ENCODE measurements at regions not wholly inside any gene's neighbourhood (a gene's known extent, or its start where the extent isn't known, plus 50 kb on each side); places are given as distances from the start of the nearest gene placed in this dataset.

DNA sequence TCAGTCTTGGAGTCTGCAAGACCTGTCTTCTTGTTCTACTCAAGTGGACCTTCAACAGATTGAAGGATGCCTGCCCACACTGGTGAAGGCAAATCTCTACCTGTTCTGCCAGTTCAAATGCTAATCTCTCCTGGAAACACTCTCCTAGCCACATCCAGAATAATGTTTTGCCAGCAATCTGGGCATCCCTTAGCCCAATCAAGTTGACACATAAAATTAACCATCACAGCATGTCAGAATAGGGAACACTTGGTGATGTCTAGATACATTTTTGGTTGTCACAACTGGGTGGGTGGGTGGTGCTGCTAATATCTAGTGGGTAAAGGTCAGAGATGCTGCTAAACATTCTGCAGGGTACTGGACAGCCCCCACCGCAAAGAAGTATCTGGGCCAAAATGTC lies 744.9 kb upstream of the SOX9 start:
- Histone ChIP-seq H3K4me1 (no peaks in the 10 kb centered on the region), H3K36me3 (no peaks in the 10 kb centered on the region), H3K4me3 (no peak overlapping the region), H3K9me3 (no peaks in the 10 kb centered on the region), H3K27me3 (no peaks in the 10 kb centered on the region), H3K27ac (no peak overlapping the region)
- no peak for DNase-seq (ENCODE audit: low spot score in 2 of 2)
- intact Hi-C loops (cut with DNase I): no loop called here
- TF ChIP-seq, protein P1, sequence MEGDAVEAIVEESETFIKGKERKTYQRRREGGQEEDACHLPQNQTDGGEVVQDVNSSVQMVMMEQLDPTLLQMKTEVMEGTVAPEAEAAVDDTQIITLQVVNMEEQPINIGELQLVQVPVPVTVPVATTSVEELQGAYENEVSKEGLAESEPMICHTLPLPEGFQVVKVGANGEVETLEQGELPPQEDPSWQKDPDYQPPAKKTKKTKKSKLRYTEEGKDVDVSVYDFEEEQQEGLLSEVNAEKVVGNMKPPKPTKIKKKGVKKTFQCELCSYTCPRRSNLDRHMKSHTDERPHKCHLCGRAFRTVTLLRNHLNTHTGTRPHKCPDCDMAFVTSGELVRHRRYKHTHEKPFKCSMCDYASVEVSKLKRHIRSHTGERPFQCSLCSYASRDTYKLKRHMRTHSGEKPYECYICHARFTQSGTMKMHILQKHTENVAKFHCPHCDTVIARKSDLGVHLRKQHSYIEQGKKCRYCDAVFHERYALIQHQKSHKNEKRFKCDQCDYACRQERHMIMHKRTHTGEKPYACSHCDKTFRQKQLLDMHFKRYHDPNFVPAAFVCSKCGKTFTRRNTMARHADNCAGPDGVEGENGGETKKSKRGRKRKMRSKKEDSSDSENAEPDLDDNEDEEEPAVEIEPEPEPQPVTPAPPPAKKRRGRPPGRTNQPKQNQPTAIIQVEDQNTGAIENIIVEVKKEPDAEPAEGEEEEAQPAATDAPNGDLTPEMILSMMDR (IDR thresholded peaks at IDR 0.05): no peak

GRCh38 chr17:71376933-71377332 lies 743.9 kb upstream of the SOX9 start:
- no peak overlapping the region for H3K4me3 ChIP-seq
- H3K4me1 ChIP-seq: no peaks in the 10 kb centered on the region
- DNase-seq (ENCODE audit: low spot score in 2 of 2): no peak
- TF ChIP-seq, protein P1 (IDR thresholded peaks at IDR 0.05): no peak
- no peaks in the 10 kb centered on the region for H3K36me3 ChIP-seq
- H3K27me3 ChIP-seq: no peaks in the 10 kb centered on the region
- no peak overlapping the region for H3K27ac ChIP-seq
- H3K9me3 ChIP-seq: no peaks in the 10 kb centered on the region
- intact Hi-C loops (cut with DNase I): no loop called here

DNA sequence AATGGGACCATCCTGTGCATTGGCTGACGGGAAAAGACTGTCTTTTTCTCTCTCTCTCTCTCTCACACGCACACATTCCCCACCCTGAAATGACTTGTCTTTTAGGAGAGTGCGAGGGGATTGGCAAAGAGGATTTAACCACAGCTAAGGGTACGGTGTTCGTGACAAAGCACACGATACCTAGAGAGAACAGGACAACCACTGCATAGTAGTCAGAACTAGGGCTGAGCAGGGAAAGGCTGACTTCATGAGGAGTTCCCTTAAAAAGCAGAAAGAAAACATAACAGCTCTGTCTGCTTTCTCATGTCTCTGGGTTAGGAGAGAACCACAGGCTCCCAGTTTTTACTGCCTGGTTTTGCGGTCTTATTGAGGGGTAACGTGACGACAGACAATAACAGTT lies 742.8 kb upstream of the SOX9 start:
- Histone ChIP-seq H3K4me3 (no peak overlapping the region), H3K4me1 (no peaks in the 10 kb centered on the region), H3K9me3 (no peaks in the 10 kb centered on the region), H3K36me3 (no peaks in the 10 kb centered on the region), H3K27ac (no peak overlapping the region), H3K27me3 (no peaks in the 10 kb centered on the region)
- TF ChIP-seq, protein P1 (IDR thresholded peaks at IDR 0.05): no peak
- DNase-seq (ENCODE audit: low spot score in 2 of 2): no peak
- intact Hi-C loops (cut with DNase I): no loop called here

DNA sequence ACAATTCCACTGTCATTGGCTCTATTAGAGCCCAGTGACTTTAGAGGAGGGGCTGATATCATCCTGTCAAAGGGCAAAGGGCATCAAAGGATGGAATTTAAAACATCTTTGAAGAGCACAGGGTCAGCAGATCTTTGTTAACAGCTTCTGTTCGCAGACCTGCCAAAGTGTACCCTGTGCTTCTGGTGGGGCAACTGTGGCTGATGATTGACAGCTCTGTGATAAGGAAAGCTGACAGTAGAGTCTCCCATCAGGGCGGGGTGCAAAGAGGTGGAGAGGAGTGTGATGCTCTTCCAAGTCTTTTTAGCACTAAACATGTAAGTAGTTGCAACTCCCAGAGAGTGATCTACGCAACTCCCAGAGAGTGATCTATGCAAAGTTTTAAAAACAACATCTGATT lies 742.1 kb upstream of the SOX9 start:
- DNase-seq (ENCODE audit: low spot score in 2 of 2): no peak
- Histone ChIP-seq H3K4me1 (no peaks in the 10 kb centered on the region), H3K27me3 (no peaks in the 10 kb centered on the region), H3K36me3 (no peaks in the 10 kb centered on the region), H3K9me3 (no peaks in the 10 kb centered on the region), H3K4me3 (no peak overlapping the region), H3K27ac (no peak overlapping the region)
- TF ChIP-seq, protein P1 (IDR thresholded peaks at IDR 0.05): no peak
- intact Hi-C loops (cut with DNase I): no loop called here

DNA sequence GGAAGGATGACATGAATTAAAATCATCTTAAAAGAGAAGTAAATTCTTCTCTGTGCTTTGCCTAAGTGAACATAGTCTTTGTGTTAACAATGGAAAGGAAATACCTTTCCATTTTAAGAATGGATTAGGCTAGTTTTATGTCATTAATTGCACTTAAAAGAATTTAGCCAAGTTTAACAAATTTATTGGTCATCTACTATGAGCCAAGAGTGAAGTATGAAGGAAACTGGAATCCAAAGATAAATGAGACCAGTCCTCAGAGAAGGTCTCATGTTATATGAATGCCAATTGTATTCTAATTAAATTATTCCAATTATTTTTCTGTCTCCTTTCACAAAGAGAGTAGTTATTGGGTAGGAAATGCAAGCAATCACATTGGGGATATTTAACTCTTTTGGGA lies 741.3 kb upstream of the SOX9 start:
- Histone ChIP-seq H3K9me3 (no peaks in the 10 kb centered on the region), H3K36me3 (no peaks in the 10 kb centered on the region), H3K4me1 (no peaks in the 10 kb centered on the region), H3K27me3 (no peaks in the 10 kb centered on the region), H3K4me3 (no peak overlapping the region), H3K27ac (no peak overlapping the region)
- TF ChIP-seq, protein P1 (IDR thresholded peaks at IDR 0.05): no peak
- intact Hi-C loops (cut with DNase I): no loop called here
- no peak for DNase-seq (ENCODE audit: low spot score in 2 of 2)

- intact Hi-C loops (cut with DNase I): no loop called here
- no peak for DNase-seq (ENCODE audit: low spot score in 2 of 2)
- Histone ChIP-seq H3K4me1 (no peaks in the 10 kb centered on the region), H3K27me3 (no peaks in the 10 kb centered on the region), H3K27ac (no peak overlapping the region), H3K36me3 (no peaks in the 10 kb centered on the region), H3K4me3 (no peak overlapping the region), H3K9me3 (no peaks in the 10 kb centered on the region)
- TF ChIP-seq, protein P1 (IDR thresholded peaks at IDR 0.05): no peak
Measured at GRCh38 chr17:71380535-71380934, 740.3 kb upstream of the SOX9 start.
